ENCODE measurements at regions not wholly inside any gene's neighbourhood (a gene's known extent, or its start where the extent isn't known, plus 50 kb on each side); places are given as distances from the start of the nearest gene placed in this dataset.

DNA sequence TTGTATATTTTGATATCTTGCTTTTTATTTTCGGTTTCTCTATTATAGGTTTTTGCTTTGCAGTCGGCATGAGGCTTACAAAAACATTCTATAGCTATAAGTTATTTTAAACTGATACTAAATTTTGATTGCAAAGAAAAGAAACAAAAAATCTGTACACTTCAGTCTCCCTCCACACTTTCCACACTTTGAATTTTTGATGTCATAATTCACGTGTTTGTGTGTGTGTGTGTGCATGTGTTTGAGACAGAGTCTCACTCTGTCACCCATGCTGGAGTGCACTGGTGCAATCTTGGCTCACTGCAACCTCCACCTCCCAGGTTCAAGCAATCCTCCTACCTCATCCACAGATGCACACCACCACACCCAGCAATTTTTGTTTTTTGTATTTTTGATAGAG, 124.9 kb downstream of the MRPS30 start:
- ChIA-PET CTCF (no interaction called here), POLR2A (interaction anchor here (0.6 kb wide), 1 partner anchor 87 kb away, joined by 3 read pairs; no protein-coding TSS in a partner anchor)
- H3K27me3 ChIP-seq (ENCODE audit: control insufficient read depth in 2 of 2, insufficient read depth in 2 of 2, low read length in 2 of 2) = no peaks in the 10 kb centered on the region
- H3K79me2 ChIP-seq (ENCODE audit: control insufficient read depth, insufficient read depth, low read length) = no peaks in the 10 kb centered on the region
- no peak overlapping the region for H3K4me3 ChIP-seq (replicated peaks in 1 of 3; ENCODE audit: insufficient read depth in 1 of 3, low read depth in 1 of 3, low read length in 3 of 3)
- H4K20me1 ChIP-seq (replicated peaks; ENCODE audit: control insufficient read depth, extremely low read depth, insufficient read depth, low read length) = no peaks in the 10 kb centered on the region
- dilution Hi-C loops (cut with MboI; ENCODE audit: extremely low pct_ligation_motif_present, low sequenced_read_pairs) (no loop called here), intact Hi-C loops (cut with micrococcal nuclease) (no loop called here)
- TF ChIP-seq MYC (IDR thresholded peaks at IDR 0.05; ENCODE audit: low read depth, low read length) (no peak), FOS (IDR thresholded peaks at IDR 0.05; ENCODE audit: borderline replicate concordance, insufficient read depth, low read length) (no peak), POLR2AphosphoS5 (IDR thresholded peaks at IDR 0.05; ENCODE audit: insufficient read depth, low read depth, low read length) (no peak), EZH2 (IDR thresholded peaks at IDR 0.05; ENCODE audit: borderline replicate concordance, low read depth, low read length, severe bottlenecking) (no peak), GATA2 (IDR thresholded peaks at IDR 0.05; ENCODE audit: insufficient read depth, insufficient read length, low read depth, low read length) (no peak), JUN (IDR thresholded peaks at IDR 0.05; ENCODE audit: borderline replicate concordance, insufficient read depth, insufficient read length, low read depth) (no peak), POLR2A (IDR thresholded peaks at IDR 0.05; ENCODE audit: low read depth, low read length) (no peak)
- TF ChIP-seq, protein P1, sequence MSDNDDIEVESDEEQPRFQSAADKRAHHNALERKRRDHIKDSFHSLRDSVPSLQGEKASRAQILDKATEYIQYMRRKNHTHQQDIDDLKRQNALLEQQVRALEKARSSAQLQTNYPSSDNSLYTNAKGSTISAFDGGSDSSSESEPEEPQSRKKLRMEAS (IDR thresholded peaks at IDR 0.05; ENCODE audit: insufficient read depth, insufficient read length) = no peak
- TF ChIP-seq, protein P2, sequence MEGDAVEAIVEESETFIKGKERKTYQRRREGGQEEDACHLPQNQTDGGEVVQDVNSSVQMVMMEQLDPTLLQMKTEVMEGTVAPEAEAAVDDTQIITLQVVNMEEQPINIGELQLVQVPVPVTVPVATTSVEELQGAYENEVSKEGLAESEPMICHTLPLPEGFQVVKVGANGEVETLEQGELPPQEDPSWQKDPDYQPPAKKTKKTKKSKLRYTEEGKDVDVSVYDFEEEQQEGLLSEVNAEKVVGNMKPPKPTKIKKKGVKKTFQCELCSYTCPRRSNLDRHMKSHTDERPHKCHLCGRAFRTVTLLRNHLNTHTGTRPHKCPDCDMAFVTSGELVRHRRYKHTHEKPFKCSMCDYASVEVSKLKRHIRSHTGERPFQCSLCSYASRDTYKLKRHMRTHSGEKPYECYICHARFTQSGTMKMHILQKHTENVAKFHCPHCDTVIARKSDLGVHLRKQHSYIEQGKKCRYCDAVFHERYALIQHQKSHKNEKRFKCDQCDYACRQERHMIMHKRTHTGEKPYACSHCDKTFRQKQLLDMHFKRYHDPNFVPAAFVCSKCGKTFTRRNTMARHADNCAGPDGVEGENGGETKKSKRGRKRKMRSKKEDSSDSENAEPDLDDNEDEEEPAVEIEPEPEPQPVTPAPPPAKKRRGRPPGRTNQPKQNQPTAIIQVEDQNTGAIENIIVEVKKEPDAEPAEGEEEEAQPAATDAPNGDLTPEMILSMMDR (IDR thresholded peaks at IDR 0.05; ENCODE audit: extremely low read depth in 1 of 2, insufficient read depth in 1 of 2, low read depth in 1 of 2, low read length in 2 of 2) = no peak
- FAIRE-seq (no peak), DNase-seq (ENCODE audit: low read depth, low spot score) (no peak)
- H3K9ac ChIP-seq (replicated peaks; ENCODE audit: extremely low read depth, insufficient read depth, low read length) = no peak overlapping the region
- H3K36me3 ChIP-seq (ENCODE audit: control insufficient read depth in 2 of 2, extremely low read depth in 1 of 2, insufficient read depth in 2 of 2, low read length in 2 of 2) = no peaks in the 10 kb centered on the region
- H3K4me2 ChIP-seq (ENCODE audit: insufficient read depth, low read length) = no peak overlapping the region
- no peaks in the 10 kb centered on the region for H3K9me3 ChIP-seq (replicated peaks; ENCODE audit: control insufficient read depth, insufficient read depth, low read length)
- no peak overlapping the region for H3K27ac ChIP-seq (ENCODE audit: insufficient read depth, low read depth, low read length)
- no peak overlapping the region for H2AFZ ChIP-seq (ENCODE audit: low read depth, low read length)
- no TSS peak for BruUV-seq (replicated peaks)
- no peaks in the 10 kb centered on the region for H3K9me1 ChIP-seq (replicated peaks; ENCODE audit: control insufficient read depth, extremely low read depth, insufficient read depth, low read length)
- H3K4me1 ChIP-seq (ENCODE audit: control insufficient read depth, extremely low read depth, insufficient read depth, low read length) = no peaks in the 10 kb centered on the region
